ENCODE measurements at regions not wholly inside any gene's neighbourhood (a gene's known extent, or its start where the extent isn't known, plus 50 kb on each side); places are given as distances from the start of the nearest gene placed in this dataset.

GRCh38 chr14:97196336-97196735, 399.2 kb downstream of the VRK1 start:
- ChIA-PET POLR2A (no interaction called here), CTCF (no interaction called here)
- H3K4me3 ChIP-seq (replicated peaks in 1 of 3; ENCODE audit: insufficient read depth in 1 of 3, low read depth in 1 of 3, low read length in 3 of 3), result no peak overlapping the region
- H3K4me2 ChIP-seq (ENCODE audit: insufficient read depth, low read length), result no peak overlapping the region
- FAIRE-seq, result no peak
- dilution Hi-C loops (cut with MboI; ENCODE audit: extremely low pct_ligation_motif_present, low sequenced_read_pairs) (no loop called here), intact Hi-C loops (cut with micrococcal nuclease) (no loop called here)
- no peak overlapping the region for H3K27ac ChIP-seq (ENCODE audit: insufficient read depth, low read depth, low read length)
- H3K9me3 ChIP-seq (replicated peaks; ENCODE audit: control insufficient read depth, insufficient read depth, low read length), result peaks cover 5% of the 10 kb centered on the region
- no peaks in the 10 kb centered on the region for H3K4me1 ChIP-seq (ENCODE audit: control insufficient read depth, extremely low read depth, insufficient read depth, low read length)
- H4K20me1 ChIP-seq (replicated peaks; ENCODE audit: control insufficient read depth, extremely low read depth, insufficient read depth, low read length), result no peaks in the 10 kb centered on the region
- H3K27me3 ChIP-seq (ENCODE audit: control insufficient read depth in 2 of 2, insufficient read depth in 2 of 2, low read length in 2 of 2), result no peaks in the 10 kb centered on the region
- H3K9me1 ChIP-seq (replicated peaks; ENCODE audit: control insufficient read depth, extremely low read depth, insufficient read depth, low read length), result no peaks in the 10 kb centered on the region
- DNase-seq (ENCODE audit: low read depth, low spot score), result no peak
- H3K79me2 ChIP-seq (ENCODE audit: control insufficient read depth, insufficient read depth, low read length), result no peaks in the 10 kb centered on the region
- no peak overlapping the region for H3K9ac ChIP-seq (replicated peaks; ENCODE audit: extremely low read depth, insufficient read depth, low read length)
- no TSS peak for BruUV-seq (replicated peaks)
- no peaks in the 10 kb centered on the region for H3K36me3 ChIP-seq (ENCODE audit: control insufficient read depth in 2 of 2, extremely low read depth in 1 of 2, insufficient read depth in 2 of 2, low read length in 2 of 2)
- no peak for TF ChIP-seq JUN (IDR thresholded peaks at IDR 0.05; ENCODE audit: borderline replicate concordance, insufficient read depth, insufficient read length, low read depth)
- TF ChIP-seq POLR2A (IDR thresholded peaks at IDR 0.05; ENCODE audit: low read depth, low read length), result no peak
- no peak for TF ChIP-seq GATA2 (IDR thresholded peaks at IDR 0.05; ENCODE audit: insufficient read depth, insufficient read length, low read depth, low read length)
- no peak for TF ChIP-seq MAX (IDR thresholded peaks at IDR 0.05; ENCODE audit: insufficient read depth, insufficient read length)
- no peak overlapping the region for H2AFZ ChIP-seq (ENCODE audit: low read depth, low read length)

- H3K4me1 ChIP-seq (ENCODE audit: control insufficient read depth, extremely low read depth, insufficient read depth, low read length), result no peaks in the 10 kb centered on the region
- peaks cover 7% of the 10 kb centered on the region for H3K9me3 ChIP-seq (replicated peaks; ENCODE audit: control insufficient read depth, insufficient read depth, low read length)
- no peak overlapping the region for H3K4me3 ChIP-seq (replicated peaks in 1 of 3; ENCODE audit: insufficient read depth in 1 of 3, low read depth in 1 of 3, low read length in 3 of 3)
- ChIA-PET CTCF (no interaction called here), POLR2A (no interaction called here)
- no peak overlapping the region for H2AFZ ChIP-seq (ENCODE audit: low read depth, low read length)
- dilution Hi-C loops (cut with MboI; ENCODE audit: extremely low pct_ligation_motif_present, low sequenced_read_pairs), result no loop called here
- FAIRE-seq (no peak), DNase-seq (ENCODE audit: low read depth, low spot score) (no peak)
- no peaks in the 10 kb centered on the region for H3K27me3 ChIP-seq (ENCODE audit: control insufficient read depth in 2 of 2, insufficient read depth in 2 of 2, low read length in 2 of 2)
- TF ChIP-seq JUN (IDR thresholded peaks at IDR 0.05; ENCODE audit: borderline replicate concordance, insufficient read depth, insufficient read length, low read depth) (no peak), EZH2 (IDR thresholded peaks at IDR 0.05; ENCODE audit: borderline replicate concordance, low read depth, low read length, severe bottlenecking) (no peak), MYC (IDR thresholded peaks at IDR 0.05; ENCODE audit: low read depth, low read length) (no peak), FOS (IDR thresholded peaks at IDR 0.05; ENCODE audit: borderline replicate concordance, insufficient read depth, low read length) (no peak), MAX (IDR thresholded peaks at IDR 0.05; ENCODE audit: insufficient read depth, insufficient read length) (no peak), POLR2A (IDR thresholded peaks at IDR 0.05; ENCODE audit: low read depth, low read length) (no peak), GATA2 (IDR thresholded peaks at IDR 0.05; ENCODE audit: insufficient read depth, insufficient read length, low read depth, low read length) (no peak), POLR2AphosphoS5 (IDR thresholded peaks at IDR 0.05; ENCODE audit: insufficient read depth, low read depth, low read length) (no peak), CTCF (IDR thresholded peaks at IDR 0.05; ENCODE audit: extremely low read depth in 1 of 2, insufficient read depth in 1 of 2, low read depth in 1 of 2, low read length in 2 of 2) (no peak)
- H3K4me2 ChIP-seq (ENCODE audit: insufficient read depth, low read length), result no peak overlapping the region
- no peaks in the 10 kb centered on the region for H4K20me1 ChIP-seq (replicated peaks; ENCODE audit: control insufficient read depth, extremely low read depth, insufficient read depth, low read length)
- H3K27ac ChIP-seq (ENCODE audit: insufficient read depth, low read depth, low read length), result no peak overlapping the region
- intact Hi-C loops (cut with micrococcal nuclease), result no loop called here
- BruUV-seq (replicated peaks), result no TSS peak
- H3K9ac ChIP-seq (replicated peaks; ENCODE audit: extremely low read depth, insufficient read depth, low read length), result no peak overlapping the region
- no peaks in the 10 kb centered on the region for H3K9me1 ChIP-seq (replicated peaks; ENCODE audit: control insufficient read depth, extremely low read depth, insufficient read depth, low read length)
- H3K79me2 ChIP-seq (ENCODE audit: control insufficient read depth, insufficient read depth, low read length), result no peaks in the 10 kb centered on the region
- H3K36me3 ChIP-seq (ENCODE audit: control insufficient read depth in 2 of 2, extremely low read depth in 1 of 2, insufficient read depth in 2 of 2, low read length in 2 of 2), result no peaks in the 10 kb centered on the region
These were observed 401.6 kb downstream of the VRK1 start for GRCh38 chr14:97198813-97199212.
